Stimulated activated CD4-positive, alpha-beta T cell treated with anti-CD3 and anti-CD28 coated beads, Interleukin-15, amount 100 ng/mL, for 48 hours (primary cell): ENCODE measurements at regions not wholly inside any gene's neighbourhood (a gene's known extent, or its start where the extent isn't known, plus 50 kb on each side); places are given as distances from the start of the nearest gene placed in this dataset.

Source experiments
- DNase-seq, 2 donors: peaks; one replicate each; pipeline ENCODE4 v3.0.0-alpha.2; 2020; ENCODE audit warnings: low read depth in 2 of 2

GRCh38 chr1:181387702-181388101, 95.6 kb upstream of the CACNA1E start:
- DNase-seq: no peak

DNA sequence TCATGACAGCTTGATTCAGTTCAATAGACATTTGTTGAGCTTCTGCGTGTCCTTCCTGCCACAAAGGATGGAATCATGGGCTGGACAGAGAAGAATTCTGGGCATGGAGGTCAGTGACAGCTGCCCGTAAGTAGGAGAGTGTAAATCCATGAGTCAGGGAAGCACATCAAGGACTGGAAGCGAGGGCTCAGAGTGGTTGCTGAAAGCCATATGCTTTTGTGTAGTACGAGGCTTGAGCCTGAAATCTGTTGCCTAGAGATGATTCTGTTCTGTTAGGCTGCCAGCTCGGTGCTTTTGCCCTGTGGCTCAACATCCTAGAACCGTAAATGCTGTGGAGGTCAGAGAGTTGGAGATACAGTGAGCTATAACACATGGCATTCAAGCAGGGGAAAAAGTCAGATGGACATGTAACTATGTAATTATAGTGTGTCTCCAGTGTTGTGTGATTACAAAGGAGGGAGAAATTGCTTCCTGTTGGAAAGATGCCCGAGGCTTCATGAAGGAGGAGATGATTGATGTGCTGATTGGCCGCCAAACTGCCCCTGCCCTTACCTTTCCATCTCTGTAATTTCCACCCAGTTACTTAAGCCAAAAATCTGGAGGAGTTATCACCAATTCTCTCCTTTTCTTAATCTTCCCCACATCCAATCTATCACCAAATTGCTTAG, 92.8 kb upstream of the CACNA1E start:
- DNase-seq: no peak

DNA sequence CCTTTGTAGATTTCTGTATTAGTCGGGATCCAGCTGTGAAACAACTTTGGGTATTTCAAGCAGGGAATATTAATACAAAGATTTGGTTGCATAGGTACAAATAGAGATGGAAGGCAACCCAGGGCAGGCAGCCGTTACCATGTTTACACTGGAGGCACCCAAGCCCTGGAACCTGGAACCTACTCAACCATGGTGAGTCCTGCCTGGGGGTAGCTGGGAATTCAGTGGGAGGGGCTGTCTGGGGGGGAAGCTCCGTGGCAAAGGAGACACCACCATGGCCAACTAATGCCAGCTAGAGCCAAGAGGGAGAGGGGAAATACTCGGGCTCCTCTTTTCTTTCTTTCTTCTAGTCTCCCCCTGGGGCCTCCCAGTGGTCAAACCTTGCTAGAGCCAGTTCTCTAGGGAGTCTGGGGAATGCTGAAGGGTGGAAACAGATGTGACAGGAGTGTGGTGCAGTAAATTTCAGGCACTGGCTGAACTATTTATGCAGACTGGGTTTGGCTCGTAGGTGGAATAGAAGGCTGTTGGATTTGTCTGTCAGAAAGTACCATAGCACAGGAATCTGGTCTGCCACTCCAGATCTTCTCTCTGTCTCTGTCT, 91.9 kb upstream of the CACNA1E start:
- no peak for DNase-seq

DNA sequence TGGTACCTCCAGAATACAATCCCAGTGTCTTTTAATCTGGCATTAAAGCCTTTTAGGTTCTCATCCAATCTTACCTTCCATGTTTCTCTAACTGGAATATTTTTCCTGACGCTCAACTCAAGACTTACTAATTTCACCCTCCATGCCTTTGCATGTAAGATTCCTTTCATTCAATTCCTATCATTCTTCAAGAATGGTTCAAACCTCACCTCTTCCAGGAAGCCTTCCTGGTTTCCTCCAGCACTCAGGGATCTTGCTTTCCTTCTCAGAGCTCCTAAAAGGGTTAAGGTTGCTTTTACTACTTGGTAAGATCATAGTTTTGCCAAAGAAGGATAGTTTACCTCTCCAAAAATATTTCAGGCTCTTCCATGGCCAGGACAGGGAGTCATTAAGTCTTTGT, 91.2 kb upstream of the CACNA1E start:
- no peak for DNase-seq

GRCh38 chr1:181392613-181393220, 90.6 kb upstream of the CACNA1E start:
- DNase-seq: no peak

DNA sequence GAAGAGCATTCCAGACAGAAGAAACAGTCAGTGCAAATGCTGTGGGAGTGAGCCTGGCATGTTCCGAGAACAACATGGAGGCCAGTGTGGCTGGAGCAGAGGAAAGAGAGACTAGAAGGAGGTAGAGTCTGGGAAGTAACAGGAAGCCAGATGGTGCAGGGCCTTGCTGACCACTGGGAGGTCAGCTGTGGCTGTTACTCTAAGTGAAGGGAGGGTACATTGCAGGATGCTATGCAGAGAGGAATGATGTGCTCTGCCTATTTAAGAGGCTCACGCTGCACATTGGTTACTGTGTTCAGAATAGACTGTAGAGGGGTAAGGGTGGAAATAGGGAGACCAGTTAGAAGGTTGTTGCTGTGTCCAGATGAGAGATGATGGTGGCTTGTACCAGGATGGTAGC, 88.6 kb upstream of the CACNA1E start:
- DNase-seq: no peak

DNA sequence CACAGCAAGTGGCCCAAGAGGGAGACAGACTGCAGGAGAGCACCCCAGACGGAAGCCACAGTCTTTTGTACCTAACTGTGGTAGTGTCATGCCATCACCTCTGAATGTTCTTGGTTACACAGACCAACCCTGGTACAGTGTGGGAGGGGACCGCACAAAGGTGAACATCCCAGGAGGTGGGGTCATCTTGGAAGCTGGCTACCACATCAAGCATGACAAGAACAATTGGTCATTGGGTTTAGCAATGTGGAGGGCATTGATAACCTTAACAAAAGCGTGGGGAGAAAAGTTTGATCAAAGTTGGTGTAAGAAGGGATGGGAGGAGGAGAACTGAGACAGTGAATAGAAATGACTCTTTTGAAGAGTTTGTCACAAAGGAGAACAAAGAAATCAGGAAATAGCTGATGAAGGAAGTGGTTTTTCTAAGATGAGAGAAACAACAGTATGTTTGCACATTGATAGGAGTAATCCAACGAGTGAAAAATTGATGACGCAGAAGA, 87.1 kb upstream of the CACNA1E start:
- DNase-seq: peak; percentile 47 to 48

DNA sequence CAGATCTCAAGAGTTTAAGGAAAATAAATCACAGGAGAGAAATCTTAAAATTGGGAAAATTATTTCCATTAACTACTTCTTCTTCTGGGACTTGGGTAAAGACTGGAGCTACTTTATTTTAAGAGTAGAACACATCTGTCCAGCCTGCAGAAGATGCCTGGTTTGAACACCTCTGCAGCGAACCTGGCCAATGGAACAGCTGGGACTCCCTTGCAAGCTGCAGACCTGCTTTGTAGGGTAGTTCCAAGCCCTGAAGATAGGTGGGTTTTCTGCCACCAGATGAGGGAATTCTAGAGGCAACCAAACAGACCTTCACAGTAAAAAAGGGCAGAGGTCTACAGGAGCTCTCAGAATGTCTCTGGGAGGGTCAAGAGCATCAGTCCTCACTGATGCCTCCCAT, 86.5 kb upstream of the CACNA1E start:
- no peak for DNase-seq

- no peak for DNase-seq
These were observed 85.5 kb upstream of the CACNA1E start for GRCh38 chr1:181397845-181398244.

DNA sequence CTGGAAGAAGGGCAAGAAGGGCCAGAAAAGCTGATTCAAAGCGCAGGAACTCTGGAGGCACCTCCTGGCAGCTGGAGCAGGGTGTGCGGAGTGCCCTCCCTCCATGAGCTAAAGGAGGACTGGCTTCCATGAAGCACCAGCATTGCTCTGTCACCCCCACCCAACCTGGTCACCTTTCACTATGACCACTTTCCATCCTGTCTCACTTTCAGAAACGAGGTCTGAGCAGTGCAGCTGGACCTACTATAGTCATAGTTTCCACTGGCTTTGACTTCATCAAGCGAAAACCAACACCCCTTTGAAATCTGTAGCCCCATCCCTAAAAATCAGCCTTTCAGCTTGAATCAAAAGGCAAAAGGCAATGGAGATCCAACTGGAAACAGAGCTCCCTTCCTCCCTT, 84.8 kb upstream of the CACNA1E start:
- DNase-seq: peak; percentile 17 to 19

GRCh38 chr1:181405584-181405983, 77.7 kb upstream of the CACNA1E start:
- DNase-seq: no peak

DNA sequence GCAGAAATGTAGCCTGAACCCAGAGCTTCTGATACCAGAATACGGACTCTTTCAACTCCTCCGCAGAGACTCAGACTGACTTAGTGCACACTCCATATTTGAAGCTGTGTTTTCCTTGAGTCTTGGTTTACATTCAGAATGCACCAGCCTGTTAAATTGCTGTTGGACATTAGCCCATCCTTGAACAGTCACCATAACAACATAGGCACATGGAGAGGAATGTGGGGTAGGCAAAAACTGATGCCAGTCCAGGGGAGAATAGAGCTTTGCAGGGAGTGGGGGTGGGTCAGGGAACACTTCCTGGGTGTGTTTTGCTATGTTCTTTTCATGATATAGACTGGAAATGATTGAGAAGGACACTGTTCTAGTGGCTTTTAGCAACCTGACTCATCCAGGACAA, 76.3 kb upstream of the CACNA1E start:
- no peak for DNase-seq

DNA sequence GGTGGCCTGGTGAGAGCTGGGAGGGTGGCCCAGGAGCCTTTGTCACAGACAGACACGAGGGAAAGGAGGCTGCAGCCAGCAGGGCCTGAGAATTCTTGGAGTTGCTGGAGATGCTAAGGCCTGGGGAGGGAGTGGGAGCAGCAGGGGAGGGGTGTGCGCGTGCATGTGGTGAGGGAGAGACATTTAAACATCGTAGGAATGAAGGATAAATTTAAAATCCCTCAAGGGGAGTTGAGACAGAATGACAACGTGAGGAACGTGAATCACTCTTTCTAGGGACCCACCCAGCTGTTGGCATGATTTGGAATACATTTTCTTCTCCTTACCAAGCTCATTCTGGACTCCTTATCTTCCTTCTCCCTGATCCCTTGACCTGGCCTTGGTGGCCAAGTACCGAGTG, 73.3 kb upstream of the CACNA1E start:
- DNase-seq: no peak

DNA sequence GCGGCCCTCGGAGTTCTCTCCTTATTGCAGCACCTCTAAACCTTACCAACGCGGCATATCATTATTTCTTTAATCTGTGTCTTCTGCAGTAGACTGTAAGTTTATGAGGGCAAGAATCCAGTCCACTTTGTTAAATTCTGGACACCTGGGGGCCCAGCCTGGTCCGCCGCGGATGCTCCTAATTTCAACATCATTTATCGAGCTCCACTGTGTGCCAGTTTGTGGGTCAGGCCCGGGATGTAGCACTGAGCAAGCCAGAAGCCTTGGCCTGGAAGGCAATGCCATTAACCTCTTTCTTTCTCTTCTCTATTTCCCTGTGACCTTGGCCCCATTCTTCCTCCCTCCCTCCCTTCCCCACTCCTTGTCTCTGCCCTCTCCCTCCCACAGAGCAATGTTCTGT, 70.6 kb upstream of the CACNA1E start:
- DNase-seq: no peak

DNA sequence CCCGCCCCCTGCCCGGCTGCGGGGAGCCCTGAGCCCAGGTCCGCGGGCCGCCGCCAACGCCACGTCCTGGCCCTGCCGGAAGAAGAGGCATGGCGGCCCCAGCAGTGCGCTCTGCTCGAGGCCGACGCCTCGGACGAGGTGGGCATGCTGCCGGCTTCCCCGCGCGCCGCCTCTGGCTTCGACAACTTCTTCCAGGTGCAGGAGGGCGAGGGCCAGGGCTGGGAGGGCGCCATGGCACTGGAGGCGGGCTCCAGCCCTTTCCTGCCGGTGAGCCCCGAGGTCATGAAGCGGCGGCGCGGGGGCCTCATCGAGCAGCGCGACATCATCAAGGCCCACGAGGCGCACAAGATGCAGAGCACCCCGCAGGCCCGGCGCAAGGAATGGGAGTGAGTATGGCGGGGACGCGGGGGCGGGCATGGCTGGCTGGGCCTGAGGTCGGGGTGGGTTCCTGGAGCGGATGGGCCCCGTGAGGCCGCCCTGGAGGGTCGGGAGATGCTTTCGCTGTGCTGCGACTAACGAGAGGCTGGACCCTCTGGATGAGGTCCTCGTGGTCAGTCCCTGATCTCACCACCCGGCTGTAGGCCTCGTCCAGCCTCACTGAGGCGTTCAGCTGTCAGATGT, 70.0 kb upstream of the CACNA1E start:
- no peak for DNase-seq

- DNase-seq: no peak
These were observed 69.5 kb upstream of the CACNA1E start for GRCh38 chr1:181413836-181414235.

- no peak for DNase-seq
These were observed 67.0 kb upstream of the CACNA1E start for GRCh38 chr1:181416268-181416860.

GRCh38 chr1:181417915-181418314, 65.4 kb upstream of the CACNA1E start:
- no peak for DNase-seq

DNA sequence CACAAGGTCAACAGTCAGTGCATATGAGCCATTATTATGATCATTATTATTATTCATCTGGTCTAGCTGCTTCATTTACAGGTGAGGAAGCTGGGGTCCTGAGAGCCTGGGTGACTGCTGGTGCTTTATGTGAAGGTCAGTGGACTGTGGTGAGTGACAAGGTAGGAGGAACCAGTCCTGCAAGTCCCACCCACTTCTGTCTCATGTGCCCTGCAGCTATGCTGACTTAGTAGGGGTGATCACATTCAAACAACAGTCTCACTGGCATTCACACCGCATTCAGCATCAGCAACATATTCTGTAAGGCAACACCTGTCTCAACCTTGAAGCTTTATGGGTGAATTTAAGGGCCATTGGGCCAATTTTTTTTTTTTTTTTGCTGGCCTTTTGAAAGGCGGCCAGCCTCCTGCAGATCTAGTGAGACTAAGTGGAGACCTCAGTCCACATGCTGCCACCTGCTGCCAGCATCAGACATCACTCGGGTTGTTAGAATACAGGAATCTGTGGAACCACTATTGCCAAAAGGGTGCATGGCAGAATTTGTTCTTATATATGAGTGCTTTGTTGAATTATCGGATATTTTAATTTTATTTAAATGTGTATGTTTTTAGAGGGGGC, 59.9 kb upstream of the CACNA1E start:
- peak in 1 of 2 donors; percentile 27 for DNase-seq

- DNase-seq: peak; percentile 42 to 71
These were observed 58.4 kb upstream of the CACNA1E start for GRCh38 chr1:181424786-181425403.

GRCh38 chr1:181425566-181425965, 57.8 kb upstream of the CACNA1E start:
- no peak for DNase-seq

DNA sequence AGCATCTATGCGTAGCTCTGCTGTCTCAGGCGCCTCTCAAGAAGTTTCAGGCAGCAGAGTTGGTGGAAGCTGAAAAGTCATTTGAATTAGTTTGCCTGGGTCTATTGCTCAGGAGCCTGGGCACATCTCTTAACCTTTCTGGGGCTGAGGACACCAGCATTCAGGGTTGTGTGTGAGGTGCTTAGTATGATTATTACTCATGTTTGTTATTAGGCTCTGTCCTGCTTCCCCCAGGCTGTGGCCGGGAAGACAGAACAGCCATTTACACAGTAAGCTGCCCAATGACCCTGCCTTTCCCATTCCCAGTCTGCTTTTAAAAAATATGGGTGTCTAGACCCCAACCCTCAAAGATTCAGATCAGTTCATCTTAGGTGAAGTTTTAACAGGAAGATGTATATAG, 53.9 kb upstream of the CACNA1E start:
- no peak for DNase-seq
